SK-N-SH treated with all-trans-retinoic acid at 6 μM for 48 hours (cell line): ENCODE measurements at regions not wholly inside any gene's neighbourhood (a gene's known extent, or its start where the extent isn't known, plus 50 kb on each side); places are given as distances from the start of the nearest gene placed in this dataset.

Experiments
- ATAC-seq: fragments of 200-7000 bp; cut with Tn5 transposase; 3 replicates; pipeline ENCODE4 v1.9.1; 2020; ENCODE audit warnings: mild to moderate bottlenecking, moderate library complexity
- BACH2 ChIP-seq: fragments of 250-450 bp; sonication (Bioruptor Pico); IDR thresholded peaks from 2 replicates; pipeline ENCODE4 v1.9.0; 2021; ENCODE audit warnings: mild to moderate bottlenecking, borderline replicate concordance
- CREB5 ChIP-seq: fragments of 250-450 bp; sonication (Bioruptor Pico); IDR thresholded peaks from 2 replicates; pipeline ENCODE4 v1.5.1; 2020; ENCODE audit warnings: low read depth, mild to moderate bottlenecking, moderate library complexity
- CSDC2 ChIP-seq: fragments of 250-450 bp; sonication (Bioruptor Pico); IDR thresholded peaks from 2 replicates; pipeline ENCODE4 v1.5.0; 2020; ENCODE audit warnings: mild to moderate bottlenecking, moderate library complexity
- CSRNP3 ChIP-seq: fragments of 250-450 bp; sonication (Bioruptor Pico); IDR thresholded peaks from 2 replicates; pipeline ENCODE4 v1.5.1; 2021; ENCODE audit warnings: mild to moderate bottlenecking, moderate library complexity
- ESRRG ChIP-seq: fragments of 250-450 bp; sonication (Bioruptor Pico); IDR thresholded peaks from 2 replicates; pipeline ENCODE4 v1.6.1; 2021; ENCODE audit warnings: mild to moderate bottlenecking
- GLIS3 ChIP-seq: fragments of 250-450 bp; sonication (Bioruptor Pico); IDR thresholded peaks from 2 replicates; pipeline ENCODE4 v1.5.0; 2020; ENCODE audit warnings: mild to moderate bottlenecking, moderate library complexity
- ISL1 ChIP-seq: fragments of 250-450 bp; sonication (Bioruptor Pico); IDR thresholded peaks from 2 replicates; pipeline ENCODE4 v2.1.2; 2022; ENCODE audit warnings: mild to moderate bottlenecking, moderate library complexity
- OSR1 ChIP-seq: fragments of 250-450 bp; sonication (Bioruptor Pico); IDR thresholded peaks from 2 replicates; pipeline ENCODE4 v1.8.0; 2022; ENCODE audit warnings: moderate library complexity, mild to moderate bottlenecking, inconsistent platforms
- PATZ1 ChIP-seq: fragments of 250-450 bp; sonication (Bioruptor Pico); IDR thresholded peaks from 2 replicates; pipeline ENCODE4 v1.8.0; 2020; ENCODE audit warnings: mild to moderate bottlenecking, moderate library complexity, borderline replicate concordance
- POU6F1 ChIP-seq: fragments of 250-450 bp; sonication (Bioruptor Pico); IDR thresholded peaks from 2 replicates; pipeline ENCODE4 v1.8.0; 2021; ENCODE audit warnings: low read depth, mild to moderate bottlenecking, moderate library complexity, borderline replicate concordance
- PPARA ChIP-seq: fragments of 250-450 bp; sonication (Bioruptor Pico); IDR thresholded peaks from 2 replicates; pipeline ENCODE4 v1.5.0; 2020; ENCODE audit warnings: mild to moderate bottlenecking, borderline replicate concordance
- RARB ChIP-seq: fragments of 250-450 bp; sonication (Bioruptor Pico); IDR thresholded peaks from 2 replicates; pipeline ENCODE4 v1.8.0; 2021; ENCODE audit warnings: mild to moderate bottlenecking, moderate library complexity
- SNAI2 ChIP-seq: fragments of 250-450 bp; sonication (Bioruptor Pico); IDR thresholded peaks from 2 replicates; pipeline ENCODE4 v1.5.0; 2020; ENCODE audit warnings: mild to moderate bottlenecking, moderate library complexity
- TCF4 ChIP-seq: fragments of 250-450 bp; sonication (Bioruptor Pico); IDR thresholded peaks from 2 replicates; pipeline ENCODE4 v1.8.0; 2021; ENCODE audit warnings: mild to moderate bottlenecking, moderate library complexity, borderline replicate concordance
- TOX ChIP-seq: fragments of 250-450 bp; sonication (Bioruptor Pico); IDR thresholded peaks from 2 replicates; pipeline ENCODE4 v1.8.0; 2021; ENCODE audit warnings: mild to moderate bottlenecking, moderate library complexity, borderline replicate concordance
- TSHZ2 ChIP-seq: fragments of 250-450 bp; sonication (Bioruptor Pico); IDR thresholded peaks from 2 replicates; pipeline ENCODE4 v1.5.0; 2020; ENCODE audit warnings: mild to moderate bottlenecking, moderate library complexity
- ZC3H10 ChIP-seq: fragments of 250-450 bp; sonication (Bioruptor Pico); IDR thresholded peaks from 2 replicates; pipeline ENCODE4 v1.5.1; 2021; ENCODE audit warnings: mild to moderate bottlenecking, moderate library complexity
- ZFP3 ChIP-seq: fragments of 250-450 bp; sonication (Bioruptor Pico); IDR thresholded peaks from 2 replicates; pipeline ENCODE4 v1.5.0; 2020; ENCODE audit warnings: mild to moderate bottlenecking, moderate library complexity
- ZFP30 ChIP-seq: fragments of 450-650 bp; formaldehyde crosslinking; IDR thresholded peaks from 2 replicates; pipeline ENCODE4 v1.5.0; 2022; ENCODE audit warnings: mild to moderate bottlenecking, moderate library complexity
- ZNF565 ChIP-seq: fragments of 450-650 bp; formaldehyde crosslinking; conservative IDR thresholded peaks from 2 replicates; pipeline ENCODE4 v1.5.0; 2020; ENCODE audit warnings: low read depth, mild to moderate bottlenecking, moderate library complexity
- ZNF70 ChIP-seq: fragments of 450-650 bp; formaldehyde crosslinking; IDR thresholded peaks from 2 replicates; pipeline ENCODE4 v1.5.0; 2020; ENCODE audit warnings: mild to moderate bottlenecking, moderate library complexity
- ZNF8 ChIP-seq: fragments of 450-650 bp; formaldehyde crosslinking; IDR thresholded peaks from 2 replicates; pipeline ENCODE4 v1.5.0; 2020; ENCODE audit warnings: mild to moderate bottlenecking, moderate library complexity

- TF ChIP-seq SNAI2 (CRISPR knock-in tag): no peak
- no peak for ATAC-seq
Measured at GRCh38 chr7:25383402-25383801, 155.1 kb upstream of the NPVF start.

- TF ChIP-seq SNAI2 (CRISPR knock-in tag) (no peak), BACH2 (CRISPR knock-in tag) (no peak), ZNF8 (CRISPR knock-in tag) (no peak), ZFP3 (CRISPR knock-in tag) (no peak), GLIS3 (CRISPR knock-in tag) (no peak), ESRRG (CRISPR knock-in tag) (no peak), TCF4 (CRISPR knock-in tag) (no peak), TOX (CRISPR knock-in tag) (no peak)
- TF ChIP-seq, all 23 proteins: peak for 0
- no peak for ATAC-seq
Measured at GRCh38 chr7:25384788-25385505, 156.7 kb upstream of the NPVF start.

- TF ChIP-seq RARB (CRISPR knock-in tag): no peak
- TF ChIP-seq CSRNP3 (CRISPR knock-in tag): no peak
- no peak for TF ChIP-seq ZNF70 (CRISPR knock-in tag)
- TF ChIP-seq ZNF8 (CRISPR knock-in tag): no peak
- no peak for TF ChIP-seq ZNF565 (CRISPR knock-in tag)
- ATAC-seq: no peak; the same call in 2 of the 3 replicates
Measured at GRCh38 chr7:25385506-25386136, 157.3 kb upstream of the NPVF start.

GRCh38 chr7:25386311-25386744 lies 158.0 kb upstream of the NPVF start:
- ATAC-seq: no peak
- TF ChIP-seq POU6F1 (CRISPR knock-in tag) (no peak), ZC3H10 (CRISPR knock-in tag) (no peak), TOX (CRISPR knock-in tag) (no peak), RARB (CRISPR knock-in tag) (no peak), CSDC2 (CRISPR knock-in tag) (no peak), ESRRG (CRISPR knock-in tag) (no peak), ZFP3 (CRISPR knock-in tag) (no peak), CREB5 (CRISPR knock-in tag) (no peak), GLIS3 (CRISPR knock-in tag) (no peak), PATZ1 (no peak), ZNF565 (CRISPR knock-in tag) (no peak), ZNF70 (CRISPR knock-in tag) (no peak)

- no peak for TF ChIP-seq ZNF565 (CRISPR knock-in tag)
- TF ChIP-seq TSHZ2: no peak
- no peak for TF ChIP-seq POU6F1 (CRISPR knock-in tag)
- TF ChIP-seq GLIS3 (CRISPR knock-in tag): no peak
- no peak for TF ChIP-seq ZFP30 (CRISPR knock-in tag)
- no peak for TF ChIP-seq CSDC2 (CRISPR knock-in tag)
- TF ChIP-seq OSR1: no peak
- no peak for TF ChIP-seq ZNF8 (CRISPR knock-in tag)
- TF ChIP-seq ISL1 (CRISPR knock-in tag): no peak
- no peak for TF ChIP-seq RARB (CRISPR knock-in tag)
- TF ChIP-seq PPARA: no peak
- TF ChIP-seq, all 23 proteins: peak for 0
- no peak for ATAC-seq
Measured at GRCh38 chr7:25388681-25389080, 160.4 kb upstream of the NPVF start.
